NT2/D1 (cell line): ENCODE measurements at regions not wholly inside any gene's neighbourhood (a gene's known extent, or its start where the extent isn't known, plus 50 kb on each side); places are given as distances from the start of the nearest gene placed in this dataset.
"Not testable (repeated sequence)": the region's sequence is repeated elsewhere in the genome, so short reads cannot be mapped to it uniquely, and the experiment has no call there.

Experiments used
- SUZ12 ChIP-seq: IDR thresholded peaks from 2 replicates; pipeline ENCODE4 v1.6.1; 2011; ENCODE audit not compliant: insufficient read length, insufficient read depth; ENCODE audit errors: extremely low read depth
- YY1 ChIP-seq: IDR thresholded peaks from 2 replicates; pipeline ENCODE4 v1.6.1; 2011; ENCODE audit not compliant: insufficient read length, insufficient read depth
- ZNF274 ChIP-seq: IDR thresholded peaks from 2 replicates; pipeline ENCODE4 v1.6.1; 2011; ENCODE audit warnings: mild to moderate bottlenecking, low read depth, low read length

DNA sequence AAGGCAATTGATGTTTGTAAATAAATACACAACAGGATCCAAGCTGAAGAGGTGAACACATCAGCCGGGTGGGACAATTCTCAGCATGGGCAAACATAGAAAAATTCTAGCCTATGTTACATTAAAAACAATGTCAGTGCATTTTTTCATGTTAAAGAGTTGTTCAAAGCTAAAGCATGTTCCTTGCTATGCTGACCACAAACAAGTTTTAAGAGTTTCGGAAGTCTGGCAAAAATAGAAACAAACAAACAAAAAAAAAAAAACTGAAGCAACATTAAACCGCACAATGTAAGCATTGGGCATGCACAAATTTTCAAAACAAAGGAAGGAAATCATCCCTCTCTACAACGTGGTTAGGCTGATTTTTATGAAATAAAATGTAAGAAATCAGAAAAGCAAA, 185.8 kb downstream of the FOXD4L6 start:
- not testable (repeated sequence) for TF ChIP-seq YY1, ZNF274, SUZ12
